ENCODE measurements at regions not wholly inside any gene's neighbourhood (a gene's known extent, or its start where the extent isn't known, plus 50 kb on each side); places are given as distances from the start of the nearest gene placed in this dataset.

DNA sequence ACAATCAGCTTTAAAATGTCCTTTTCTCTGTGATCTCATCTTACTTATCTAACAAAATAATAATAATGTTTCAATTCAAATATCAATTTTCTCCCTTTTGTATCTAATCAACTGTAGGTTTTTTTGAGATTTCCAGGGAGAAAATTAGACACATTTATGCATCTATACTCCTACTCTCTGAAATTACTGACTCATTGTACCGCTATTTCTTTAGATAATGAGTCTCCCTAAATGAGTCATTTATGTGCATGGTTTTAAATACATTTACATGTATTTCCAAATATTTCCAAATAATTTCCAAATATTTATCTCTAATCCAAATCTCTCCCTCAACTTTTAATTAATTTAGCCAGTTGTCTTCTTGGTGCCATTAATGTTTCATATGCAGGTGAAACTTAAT lies 621.0 kb downstream of the TECRL start:
- no peak for FAIRE-seq
- TF ChIP-seq POLR2A (IDR thresholded peaks at IDR 0.05; ENCODE audit: low read depth, low read length) (no peak), POLR2AphosphoS5 (IDR thresholded peaks at IDR 0.05; ENCODE audit: low read depth, low read length) (no peak), TAF1 (IDR thresholded peaks at IDR 0.05; ENCODE audit: borderline replicate concordance, low read depth, low read length) (no peak)
- no peak for DNase-seq (ENCODE audit: insufficient read length)

GRCh38 chr4:63787326-63787725 lies 621.9 kb downstream of the TECRL start:
- FAIRE-seq (no peak), DNase-seq (ENCODE audit: insufficient read length) (no peak)
- TF ChIP-seq TAF1 (IDR thresholded peaks at IDR 0.05; ENCODE audit: borderline replicate concordance, low read depth, low read length) = no peak
- no peak for TF ChIP-seq POLR2AphosphoS5 (IDR thresholded peaks at IDR 0.05; ENCODE audit: low read depth, low read length)
- TF ChIP-seq POLR2A (IDR thresholded peaks at IDR 0.05; ENCODE audit: low read depth, low read length) = no peak

DNA sequence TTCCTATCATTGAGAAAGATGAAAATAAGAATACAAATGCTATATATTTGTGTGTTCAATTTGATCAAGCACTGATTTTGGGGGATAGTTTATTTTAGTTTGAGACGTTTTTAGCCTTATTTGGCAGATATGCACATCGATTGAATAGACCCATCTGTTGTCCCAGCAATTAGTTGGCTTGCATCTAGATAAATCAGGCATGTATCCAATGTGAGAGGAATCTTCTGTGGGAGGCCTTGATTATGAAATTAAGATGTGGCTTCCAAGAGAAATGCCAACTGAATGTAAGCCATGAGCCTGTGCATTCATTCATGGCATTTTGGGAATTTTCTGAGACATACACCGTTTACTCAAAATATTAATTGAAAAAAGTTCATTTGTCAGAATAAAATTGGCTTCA lies 623.1 kb downstream of the TECRL start:
- no peak for FAIRE-seq
- DNase-seq (ENCODE audit: insufficient read length) = no peak
- TF ChIP-seq TAF1 (IDR thresholded peaks at IDR 0.05; ENCODE audit: borderline replicate concordance, low read depth, low read length) (no peak), POLR2AphosphoS5 (IDR thresholded peaks at IDR 0.05; ENCODE audit: low read depth, low read length) (no peak), POLR2A (IDR thresholded peaks at IDR 0.05; ENCODE audit: low read depth, low read length) (no peak)

DNA sequence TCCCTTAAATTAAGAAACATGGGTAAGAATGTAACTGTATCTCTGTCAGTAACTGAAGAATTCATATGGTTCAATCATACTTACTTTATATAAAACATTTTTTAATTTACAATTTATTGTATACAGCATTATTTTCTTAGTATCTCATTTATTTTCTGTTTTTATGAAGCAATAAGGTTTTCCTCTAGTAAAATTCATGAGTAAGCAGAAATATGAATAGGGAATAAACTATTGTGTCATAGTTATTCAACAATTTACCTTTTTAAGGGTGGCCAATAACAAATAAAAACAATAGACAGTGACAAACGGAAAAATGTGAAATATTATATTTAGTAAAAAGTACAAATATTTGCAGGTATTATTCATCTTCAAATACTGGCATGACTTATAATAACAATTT lies 624.4 kb downstream of the TECRL start:
- DNase-seq (ENCODE audit: insufficient read length) (no peak), FAIRE-seq (no peak)
- TF ChIP-seq POLR2A (IDR thresholded peaks at IDR 0.05; ENCODE audit: low read depth, low read length) (no peak), TAF1 (IDR thresholded peaks at IDR 0.05; ENCODE audit: borderline replicate concordance, low read depth, low read length) (no peak), POLR2AphosphoS5 (IDR thresholded peaks at IDR 0.05; ENCODE audit: low read depth, low read length) (no peak)

- FAIRE-seq = no peak
- TF ChIP-seq TAF1 (IDR thresholded peaks at IDR 0.05; ENCODE audit: borderline replicate concordance, low read depth, low read length) (no peak), POLR2A (IDR thresholded peaks at IDR 0.05; ENCODE audit: low read depth, low read length) (no peak), POLR2AphosphoS5 (IDR thresholded peaks at IDR 0.05; ENCODE audit: low read depth, low read length) (no peak)
- DNase-seq (ENCODE audit: insufficient read length) = no peak
These were observed 631.6 kb downstream of the TECRL start for GRCh38 chr4:63777601-63778000.

GRCh38 chr4:63764400-63764799 lies 644.9 kb downstream of the TECRL start:
- DNase-seq (ENCODE audit: insufficient read length) (no peak), FAIRE-seq (no peak)
- TF ChIP-seq TAF1 (IDR thresholded peaks at IDR 0.05; ENCODE audit: borderline replicate concordance, low read depth, low read length) (no peak), POLR2A (IDR thresholded peaks at IDR 0.05; ENCODE audit: low read depth, low read length) (no peak), POLR2AphosphoS5 (IDR thresholded peaks at IDR 0.05; ENCODE audit: low read depth, low read length) (no peak)

- TF ChIP-seq POLR2AphosphoS5 (IDR thresholded peaks at IDR 0.05; ENCODE audit: low read depth, low read length) (no peak), TAF1 (IDR thresholded peaks at IDR 0.05; ENCODE audit: borderline replicate concordance, low read depth, low read length) (no peak), POLR2A (IDR thresholded peaks at IDR 0.05; ENCODE audit: low read depth, low read length) (no peak)
- FAIRE-seq = no peak
These were observed 651.3 kb downstream of the TECRL start for GRCh38 chr4:63757929-63758328.

GRCh38 chr4:63742882-63743281 lies 666.4 kb downstream of the TECRL start:
- no peak for TF ChIP-seq POLR2AphosphoS5 (IDR thresholded peaks at IDR 0.05; ENCODE audit: low read depth, low read length)
- TF ChIP-seq TAF1 (IDR thresholded peaks at IDR 0.05; ENCODE audit: borderline replicate concordance, low read depth, low read length) = no peak
- no peak for TF ChIP-seq POLR2A (IDR thresholded peaks at IDR 0.05; ENCODE audit: low read depth, low read length)
- FAIRE-seq (no peak), DNase-seq (ENCODE audit: insufficient read length) (no peak)

More at GRCh38 chr4:63757929-63758328, 651.3 kb downstream of the TECRL start:
- no peak for DNase-seq (ENCODE audit: insufficient read length)

- TF ChIP-seq TAF1 (IDR thresholded peaks at IDR 0.05; ENCODE audit: borderline replicate concordance, low read depth, low read length) (no peak), POLR2A (IDR thresholded peaks at IDR 0.05; ENCODE audit: low read depth, low read length) (no peak), POLR2AphosphoS5 (IDR thresholded peaks at IDR 0.05; ENCODE audit: low read depth, low read length) (no peak)
- no peak for FAIRE-seq
- no peak for DNase-seq (ENCODE audit: insufficient read length)
These were observed 679.7 kb downstream of the TECRL start for GRCh38 chr4:63729519-63729918.

DNA sequence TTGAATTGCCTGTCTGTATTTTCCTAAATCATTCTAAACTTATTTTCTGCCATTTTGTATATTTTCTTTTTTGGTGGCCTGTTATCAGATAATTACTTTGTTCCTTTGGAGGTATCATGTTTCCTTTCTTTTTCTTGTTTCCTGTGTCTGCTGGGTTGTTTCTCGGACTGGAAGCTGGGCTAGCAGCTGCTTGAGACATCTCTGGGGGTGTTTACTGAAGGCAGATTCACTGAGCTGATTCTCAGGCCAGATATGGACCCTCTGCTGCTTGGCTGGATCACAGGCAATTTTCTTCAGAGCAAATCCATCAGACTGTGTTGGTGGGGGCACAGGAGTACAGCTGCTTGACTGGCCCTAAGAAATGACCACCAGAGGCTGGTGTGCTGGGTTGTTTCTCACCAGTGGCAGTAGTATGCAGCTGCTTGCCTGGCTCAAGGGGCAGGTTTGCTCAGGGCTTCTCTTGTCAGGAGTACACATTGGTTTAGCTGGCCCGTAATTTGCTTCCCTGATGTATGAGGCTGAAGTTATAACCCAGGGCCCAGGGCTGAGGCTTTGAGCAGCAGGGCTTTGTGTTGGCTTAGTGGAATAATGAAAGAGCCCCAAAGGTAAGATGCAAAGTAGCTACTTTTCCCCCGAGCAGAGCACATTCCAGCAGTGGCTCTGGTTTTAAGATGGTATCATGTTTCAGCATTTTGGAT lies 680.6 kb downstream of the TECRL start:
- no peak for TF ChIP-seq POLR2AphosphoS5 (IDR thresholded peaks at IDR 0.05; ENCODE audit: low read depth, low read length)
- TF ChIP-seq TAF1 (IDR thresholded peaks at IDR 0.05; ENCODE audit: borderline replicate concordance, low read depth, low read length) = no peak
- TF ChIP-seq POLR2A (IDR thresholded peaks at IDR 0.05; ENCODE audit: low read depth, low read length) = no peak
- FAIRE-seq (no peak), DNase-seq (ENCODE audit: insufficient read length) (no peak)

GRCh38 chr4:63717384-63717783 lies 691.9 kb downstream of the TECRL start:
- no peak for TF ChIP-seq TAF1 (IDR thresholded peaks at IDR 0.05; ENCODE audit: borderline replicate concordance, low read depth, low read length)
- TF ChIP-seq POLR2A (IDR thresholded peaks at IDR 0.05; ENCODE audit: low read depth, low read length) = no peak
- no peak for TF ChIP-seq POLR2AphosphoS5 (IDR thresholded peaks at IDR 0.05; ENCODE audit: low read depth, low read length)
- DNase-seq (ENCODE audit: insufficient read length) (no peak), FAIRE-seq (no peak)

GRCh38 chr4:63708661-63709060 lies 700.6 kb downstream of the TECRL start:
- FAIRE-seq = no peak
- TF ChIP-seq TAF1 (IDR thresholded peaks at IDR 0.05; ENCODE audit: borderline replicate concordance, low read depth, low read length) (no peak), POLR2A (IDR thresholded peaks at IDR 0.05; ENCODE audit: low read depth, low read length) (no peak), POLR2AphosphoS5 (IDR thresholded peaks at IDR 0.05; ENCODE audit: low read depth, low read length) (no peak)
- DNase-seq (ENCODE audit: insufficient read length) = no peak
